ENCODE measurements at regions not wholly inside any gene's neighbourhood (a gene's known extent, or its start where the extent isn't known, plus 50 kb on each side); places are given as distances from the start of the nearest gene placed in this dataset.

DNA sequence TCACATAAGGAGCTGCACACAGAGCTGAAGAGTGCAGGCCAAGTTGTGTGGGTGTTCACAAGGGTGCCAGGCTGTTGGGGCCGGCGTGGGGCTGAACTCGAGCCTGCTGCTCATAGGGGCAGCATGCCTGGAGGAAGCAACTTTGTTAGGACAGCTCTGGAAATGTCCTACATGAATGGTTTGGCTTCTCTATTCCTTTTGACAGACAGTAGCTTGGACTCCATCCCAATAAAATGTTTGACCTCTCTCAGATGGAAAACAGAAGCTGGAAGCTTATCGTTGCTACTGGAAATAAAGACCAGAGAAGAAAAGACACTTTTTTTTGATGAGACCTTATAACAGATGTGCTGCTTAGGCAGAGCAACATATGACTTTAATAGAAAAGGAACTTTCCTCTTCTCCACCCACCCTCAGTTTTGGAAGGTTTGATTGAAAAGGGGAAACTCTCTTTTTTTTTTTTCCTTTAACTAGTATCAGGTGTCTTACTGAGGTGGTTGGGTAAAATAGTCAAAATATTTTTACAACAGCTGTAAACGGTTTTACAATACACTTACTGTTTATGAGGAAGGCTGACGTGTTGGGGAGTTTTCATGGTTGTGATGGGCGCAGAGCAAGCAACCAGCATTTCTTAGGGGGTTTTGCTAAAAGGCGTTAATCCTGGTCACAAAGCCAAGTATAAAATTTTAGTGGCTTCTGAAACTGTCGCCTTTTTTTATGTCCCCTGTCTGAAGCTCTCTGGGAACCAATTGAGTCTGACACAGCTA, 80.7 kb upstream of the EEF1E1 start:
- Histone ChIP-seq H3K27me3 (no peaks in the 10 kb centered on the region), H4K20me1 (no peaks in the 10 kb centered on the region), H3K9ac (no peak overlapping the region), H3K4me3 (no peak overlapping the region), H3K36me3 (no peaks in the 10 kb centered on the region), H3K4me1 (peaks cover 12% of the 10 kb centered on the region), H3K27ac (no peak overlapping the region), H3K4me2 (peak overlapping the region; percentile 45), H3K9me3 (no peaks in the 10 kb centered on the region)
- TF ChIP-seq Cebpa-rat (IDR thresholded peaks at IDR 0.05) = no peak

DNA sequence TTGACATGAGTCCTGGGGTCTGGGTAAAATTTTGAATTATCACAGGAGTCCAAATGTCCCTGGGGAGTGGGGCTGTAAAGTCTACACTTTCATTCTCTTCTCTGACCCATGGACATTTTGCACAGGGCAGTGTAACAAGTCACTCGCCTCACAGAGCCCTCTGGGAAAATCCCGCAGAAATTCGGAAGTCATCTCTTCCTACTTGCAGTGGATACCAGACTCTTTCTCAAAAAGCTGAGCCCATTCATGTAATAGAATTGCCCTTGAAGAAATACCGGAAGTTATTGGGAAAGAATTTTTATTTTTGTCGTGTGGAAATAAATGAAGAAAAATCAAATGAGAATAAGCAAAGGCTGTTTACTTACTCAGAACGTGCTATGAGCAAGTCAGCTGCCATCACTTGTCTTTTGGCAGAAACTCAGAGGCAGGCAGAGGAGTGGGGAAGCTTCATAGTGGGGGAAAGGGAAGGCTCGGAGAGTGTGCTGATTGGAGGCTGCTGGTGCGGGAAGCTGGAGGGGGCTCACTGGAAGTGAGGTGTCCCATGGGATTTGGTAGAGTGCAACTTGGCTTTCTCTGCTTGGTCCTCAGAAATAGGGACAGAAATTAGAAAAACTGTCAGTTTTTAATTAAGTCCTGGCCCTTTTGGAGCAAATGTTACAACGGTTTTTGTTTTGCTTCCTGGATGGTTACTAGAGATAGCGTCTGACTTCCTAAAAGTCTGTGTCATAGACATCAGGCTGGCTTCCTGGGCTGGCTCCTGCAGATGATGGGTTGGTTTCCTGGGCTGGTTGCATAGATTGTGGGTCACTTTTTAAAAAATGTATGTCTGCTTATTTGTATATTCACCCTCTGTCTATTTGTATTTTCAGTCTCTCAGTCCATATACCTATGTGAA, 79.8 kb upstream of the EEF1E1 start:
- no peak overlapping the region for H3K4me3 ChIP-seq
- peaks cover 12% of the 10 kb centered on the region for H3K4me1 ChIP-seq
- no peaks in the 10 kb centered on the region for H4K20me1 ChIP-seq
- H3K36me3 ChIP-seq = no peaks in the 10 kb centered on the region
- peak overlapping the region; percentile 45 for H3K4me2 ChIP-seq
- H3K27me3 ChIP-seq = no peaks in the 10 kb centered on the region
- no peak overlapping the region for H3K27ac ChIP-seq
- TF ChIP-seq Cebpa-rat (IDR thresholded peaks at IDR 0.05) = no peak
- H3K9ac ChIP-seq = no peak overlapping the region
- H3K9me3 ChIP-seq = no peaks in the 10 kb centered on the region

DNA sequence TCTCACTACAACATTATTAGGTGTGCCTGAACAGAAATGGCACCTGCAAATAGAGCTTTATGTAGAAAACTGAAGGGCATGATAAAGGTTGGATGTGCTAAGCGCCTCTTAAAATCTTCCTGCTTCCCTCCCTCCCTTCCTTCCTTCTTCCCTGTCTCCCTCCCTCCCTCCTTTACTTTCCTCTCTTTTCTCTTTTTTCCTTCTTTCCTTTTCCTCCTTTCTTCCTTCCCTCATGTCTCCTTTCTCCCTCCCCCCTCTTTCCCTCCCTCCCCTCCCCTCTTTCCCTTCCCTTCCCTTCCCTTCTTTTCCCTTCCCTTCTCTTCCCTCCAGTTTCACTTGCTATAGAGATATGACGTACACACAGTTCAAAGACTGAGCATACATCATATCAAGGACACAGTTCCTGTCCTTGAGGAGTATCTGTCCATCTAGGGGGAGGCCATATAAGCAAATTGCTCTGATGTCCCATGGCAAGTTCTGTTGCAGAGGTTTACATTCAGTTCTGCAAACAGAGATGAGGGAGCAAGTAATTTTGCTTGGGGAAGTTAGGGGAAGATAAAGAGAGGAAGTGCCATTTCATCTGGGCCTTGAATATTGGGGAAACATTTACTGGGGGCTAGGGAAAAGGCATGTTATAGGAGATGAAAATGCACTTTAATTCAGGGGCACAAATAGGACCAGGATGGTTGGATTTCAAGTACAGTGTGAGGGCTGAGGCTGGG, 79.0 kb upstream of the EEF1E1 start:
- no peaks in the 10 kb centered on the region for H3K27me3 ChIP-seq
- no peak overlapping the region for H3K4me2 ChIP-seq
- H3K4me1 ChIP-seq = peaks cover 12% of the 10 kb centered on the region
- H3K27ac ChIP-seq = no peak overlapping the region
- H3K4me3 ChIP-seq = no peak overlapping the region
- no peak for TF ChIP-seq Cebpa-rat (IDR thresholded peaks at IDR 0.05)
- H4K20me1 ChIP-seq = no peaks in the 10 kb centered on the region
- no peaks in the 10 kb centered on the region for H3K36me3 ChIP-seq
- no peak overlapping the region for H3K9ac ChIP-seq
- H3K9me3 ChIP-seq = no peaks in the 10 kb centered on the region

DNA sequence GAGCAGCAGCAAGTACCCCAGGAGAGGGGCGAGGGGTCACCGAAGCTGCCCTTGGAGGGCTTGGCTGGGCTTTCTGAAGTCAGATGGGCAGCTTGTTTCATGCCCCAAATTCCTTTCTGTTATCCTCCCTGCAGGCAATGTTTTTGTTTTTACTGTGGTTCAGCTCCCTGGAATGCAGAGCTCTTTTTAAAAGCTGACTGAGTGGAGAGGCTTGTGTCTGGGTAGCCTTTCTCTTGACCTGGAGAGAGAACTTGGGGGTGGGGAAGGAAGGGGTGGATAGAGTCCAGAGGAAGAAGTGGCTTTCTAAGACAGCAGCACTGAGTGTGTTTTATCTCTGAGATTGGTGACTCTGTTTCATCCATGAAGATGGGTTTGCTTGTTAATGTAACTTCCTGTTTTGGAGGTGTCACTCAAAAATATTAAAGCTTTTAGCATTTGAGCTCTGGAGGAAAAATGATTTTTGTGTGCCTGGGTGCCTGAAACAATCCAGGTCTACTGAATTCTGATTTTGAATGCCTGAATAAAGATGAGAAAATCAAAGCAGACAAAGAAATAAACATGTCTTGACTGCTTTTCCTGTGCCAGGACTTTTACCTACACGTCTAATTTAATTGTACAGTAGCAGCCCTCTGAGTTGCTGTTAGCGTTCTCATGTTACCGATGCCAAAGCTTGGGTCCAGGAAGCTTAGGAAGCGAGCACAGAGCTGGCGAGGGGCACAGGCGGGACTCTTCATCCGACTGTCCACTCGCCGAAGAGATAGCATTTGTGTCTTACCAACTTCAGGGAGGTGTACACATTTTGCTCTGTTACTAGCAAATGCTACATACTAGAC, 78.2 kb upstream of the EEF1E1 start:
- H3K9ac ChIP-seq = no peak overlapping the region
- H3K27me3 ChIP-seq = no peaks in the 10 kb centered on the region
- H3K4me1 ChIP-seq = peaks cover 12% of the 10 kb centered on the region
- H3K4me3 ChIP-seq = no peak overlapping the region
- no peaks in the 10 kb centered on the region for H3K9me3 ChIP-seq
- no peak overlapping the region for H3K27ac ChIP-seq
- H3K4me2 ChIP-seq = no peak overlapping the region
- H3K36me3 ChIP-seq = no peaks in the 10 kb centered on the region
- H4K20me1 ChIP-seq = no peaks in the 10 kb centered on the region
- TF ChIP-seq Cebpa-rat (IDR thresholded peaks at IDR 0.05) = no peak

DNA sequence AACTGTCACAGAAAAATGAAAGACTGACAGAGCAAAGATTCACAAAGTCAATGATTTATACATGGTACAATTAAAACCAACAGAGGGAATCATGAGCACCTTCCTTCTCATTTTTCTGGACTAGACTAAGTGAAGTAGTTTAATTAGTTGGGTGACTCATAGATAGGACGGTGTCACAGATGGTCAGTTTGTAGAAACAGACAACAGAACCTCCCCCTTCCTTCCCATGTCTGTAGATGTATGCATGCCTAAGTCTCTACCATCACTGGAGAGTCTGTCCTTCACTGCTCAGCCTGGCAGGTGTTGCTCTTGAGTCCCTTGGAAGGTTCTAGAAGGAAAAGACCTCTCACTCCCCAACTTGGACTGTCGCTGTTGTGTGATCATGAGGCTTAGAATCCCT, 75.4 kb upstream of the EEF1E1 start:
- no peak for TF ChIP-seq Cebpa-rat (IDR thresholded peaks at IDR 0.05)
- Histone ChIP-seq H3K36me3 (no peaks in the 10 kb centered on the region), H3K4me3 (no peak overlapping the region), H3K27me3 (no peaks in the 10 kb centered on the region), H3K9me3 (no peaks in the 10 kb centered on the region), H4K20me1 (no peaks in the 10 kb centered on the region), H3K9ac (no peak overlapping the region), H3K4me1 (peaks cover 9% of the 10 kb centered on the region), H3K4me2 (no peak overlapping the region), H3K27ac (no peak overlapping the region)

DNA sequence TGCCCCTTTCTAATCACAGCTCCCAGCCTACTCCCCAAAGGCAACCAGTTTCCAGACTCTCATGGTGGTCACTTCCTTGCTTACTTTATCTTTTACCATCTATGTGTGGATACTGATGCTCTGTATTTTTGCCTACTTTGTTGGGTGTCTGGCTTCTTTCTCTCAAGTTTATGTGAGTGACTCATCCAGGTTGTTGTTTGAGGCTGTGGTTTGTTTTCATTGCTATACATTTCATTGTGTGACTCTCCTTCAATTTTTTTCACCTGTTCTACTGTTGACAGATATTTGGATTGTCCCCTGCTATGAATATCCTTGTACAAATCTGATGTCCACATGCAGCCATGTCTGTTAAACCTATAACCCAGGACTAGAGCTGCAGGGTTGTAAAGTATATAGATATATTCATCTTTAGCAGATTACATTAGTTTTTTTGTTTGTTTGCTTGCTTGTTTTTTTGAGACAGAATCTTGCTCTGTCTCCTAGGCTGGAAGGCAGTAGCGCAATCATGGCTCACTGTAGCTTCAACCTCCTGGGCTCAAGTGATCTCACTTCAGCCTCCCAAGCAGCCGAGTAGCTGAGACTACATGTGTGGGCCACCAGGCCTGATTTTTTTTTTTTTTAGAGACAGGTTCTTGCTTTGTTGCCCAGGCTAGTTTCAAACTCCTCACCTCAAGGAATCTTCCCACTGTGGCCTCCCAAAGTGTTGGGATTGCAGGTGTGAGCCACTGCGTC, 72.9 kb upstream of the EEF1E1 start:
- H3K9ac ChIP-seq = no peak overlapping the region
- H3K27ac ChIP-seq = no peak overlapping the region
- no peaks in the 10 kb centered on the region for H3K9me3 ChIP-seq
- no peak for TF ChIP-seq Cebpa-rat (IDR thresholded peaks at IDR 0.05)
- no peaks in the 10 kb centered on the region for H3K36me3 ChIP-seq
- H4K20me1 ChIP-seq = no peaks in the 10 kb centered on the region
- no peak overlapping the region for H3K4me2 ChIP-seq
- no peaks in the 10 kb centered on the region for H3K27me3 ChIP-seq
- H3K4me1 ChIP-seq = no peaks in the 10 kb centered on the region
- H3K4me3 ChIP-seq = no peak overlapping the region

DNA sequence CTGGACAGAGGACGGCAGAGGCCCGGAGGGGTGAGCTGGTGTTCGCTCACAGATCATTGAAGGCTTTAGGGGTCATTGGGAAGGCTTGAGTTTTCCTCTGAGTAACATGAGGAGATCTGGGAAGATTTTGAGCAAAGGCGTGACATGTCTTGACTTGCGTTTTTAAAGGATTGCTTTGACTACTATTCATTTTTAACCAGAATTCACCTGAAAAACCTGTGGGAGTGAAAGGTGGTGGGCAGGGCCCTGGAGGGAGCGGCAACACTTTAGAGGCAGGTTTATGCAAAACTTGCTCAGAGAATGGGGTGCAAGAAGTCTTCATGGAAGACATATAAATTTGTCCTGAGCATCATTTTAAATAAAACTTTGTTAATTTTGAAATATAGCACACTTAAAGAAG, 72.2 kb upstream of the EEF1E1 start:
- no peak overlapping the region for H3K27ac ChIP-seq
- H3K36me3 ChIP-seq = no peaks in the 10 kb centered on the region
- H3K9ac ChIP-seq = no peak overlapping the region
- no peaks in the 10 kb centered on the region for H3K4me1 ChIP-seq
- H3K27me3 ChIP-seq = no peaks in the 10 kb centered on the region
- no peak overlapping the region for H3K4me2 ChIP-seq
- H4K20me1 ChIP-seq = no peaks in the 10 kb centered on the region
- no peaks in the 10 kb centered on the region for H3K9me3 ChIP-seq
- no peak overlapping the region for H3K4me3 ChIP-seq
- no peak for TF ChIP-seq Cebpa-rat (IDR thresholded peaks at IDR 0.05)

DNA sequence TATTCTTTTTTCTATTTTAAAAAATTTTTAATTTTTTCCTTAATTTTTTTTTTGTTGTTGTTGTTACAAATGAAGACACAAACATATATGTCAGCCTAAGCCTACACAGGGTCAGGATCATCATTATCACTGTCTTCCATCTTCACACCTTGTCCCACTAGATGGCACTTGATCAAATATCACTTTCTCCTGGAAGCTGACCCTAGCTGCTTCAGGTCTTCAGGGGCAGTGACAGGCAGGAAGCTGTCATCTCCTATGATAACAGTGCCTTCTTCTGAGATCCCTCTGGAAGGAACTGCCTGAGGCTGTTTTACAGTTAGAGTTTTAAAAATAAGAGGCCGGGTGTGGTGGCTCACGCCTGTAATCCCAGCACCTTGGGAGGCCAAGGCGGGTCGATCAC, 70.2 kb upstream of the EEF1E1 start:
- no peak overlapping the region for H3K9ac ChIP-seq
- no peaks in the 10 kb centered on the region for H3K27me3 ChIP-seq
- no peaks in the 10 kb centered on the region for H3K4me1 ChIP-seq
- H3K9me3 ChIP-seq = no peaks in the 10 kb centered on the region
- H4K20me1 ChIP-seq = no peaks in the 10 kb centered on the region
- H3K4me3 ChIP-seq = no peak overlapping the region
- no peak overlapping the region for H3K4me2 ChIP-seq
- no peak overlapping the region for H3K27ac ChIP-seq
- H3K36me3 ChIP-seq = no peaks in the 10 kb centered on the region
- TF ChIP-seq Cebpa-rat (IDR thresholded peaks at IDR 0.05) = no peak

DNA sequence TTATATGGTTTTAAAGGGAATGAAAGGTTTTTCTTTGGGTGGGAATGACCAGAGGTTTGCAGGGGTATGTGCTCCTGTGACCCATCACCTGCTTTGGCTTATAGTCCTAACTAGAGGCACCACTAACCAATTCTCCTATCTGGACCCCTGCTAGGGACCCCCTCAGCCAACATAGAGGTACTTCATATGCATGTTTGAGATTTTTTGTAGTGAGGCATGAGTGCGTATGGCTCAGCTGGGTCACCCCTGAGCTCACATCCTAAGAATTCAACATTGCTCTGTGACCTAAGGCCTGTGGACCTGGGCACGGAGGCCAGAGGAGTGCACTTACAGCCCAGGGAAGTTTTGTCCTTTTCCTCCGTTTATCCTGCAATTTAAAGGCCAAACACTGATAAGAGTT, 68.4 kb upstream of the EEF1E1 start:
- Histone ChIP-seq H3K9me3 (no peaks in the 10 kb centered on the region), H3K4me2 (no peak overlapping the region), H3K4me3 (no peak overlapping the region), H3K4me1 (no peaks in the 10 kb centered on the region), H3K9ac (no peak overlapping the region), H3K36me3 (no peaks in the 10 kb centered on the region), H3K27ac (no peak overlapping the region), H3K27me3 (no peaks in the 10 kb centered on the region), H4K20me1 (no peaks in the 10 kb centered on the region)
- TF ChIP-seq Cebpa-rat (IDR thresholded peaks at IDR 0.05) = no peak

Measured in BLaER1 (cell line).